HL-60 (cell line): ENCODE measurements at regions not wholly inside any gene's neighbourhood (a gene's known extent, or its start where the extent isn't known, plus 50 kb on each side); places are given as distances from the start of the nearest gene placed in this dataset.

Source experiments
- DNase-seq, 2 experiments: peaks; one replicate each; pipeline ENCODE4 v3.0.0-alpha.2; 2010 to 2020; ENCODE audit warnings: low read depth in 1 of 2, low spot score in 1 of 2
- H3K27ac ChIP-seq: fragments of 250-450 bp; sonication (Bioruptor Pico); replicated peaks from 2 replicates; pipeline ENCODE4 v1.5.1; 2020; ENCODE audit warnings: mild to moderate bottlenecking, moderate library complexity
- H3K27me3 ChIP-seq: fragments of 250-450 bp; sonication (Bioruptor Pico); 2 replicates; pipeline ENCODE4 v1.5.1; 2021; ENCODE audit warnings: mild to moderate bottlenecking, moderate library complexity; ENCODE audit not compliant: insufficient read depth, poor library complexity, severe bottlenecking
- H3K4me3 ChIP-seq: replicated peaks from 2 replicates; pipeline ENCODE4 v1.5.1; 2011; ENCODE audit warnings: mild to moderate bottlenecking, control low read depth, low read length; ENCODE audit not compliant: insufficient read depth
- CTCF ChIP-seq: IDR thresholded peaks from one replicate; pipeline ENCODE4 v1.5.1; 2011; ENCODE audit warnings: low read length, control low read depth, inconsistent platforms; ENCODE audit not compliant: insufficient read depth
- GABPA ChIP-seq: IDR thresholded peaks from 2 replicates; pipeline ENCODE4 v1.6.1; 2012; ENCODE audit warnings: low read depth
- POLR2AphosphoS5 ChIP-seq: IDR thresholded peaks from 2 replicates; pipeline ENCODE4 v1.6.1; 2012; ENCODE audit warnings: low read depth
- REST ChIP-seq: IDR thresholded peaks from 2 replicates; pipeline ENCODE4 v1.6.1; 2012; ENCODE audit warnings: low read depth; ENCODE audit not compliant: insufficient replicate concordance
- SPI1 ChIP-seq: IDR thresholded peaks from 2 replicates; pipeline ENCODE4 v1.6.1; 2012; ENCODE audit warnings: low read depth, mild to moderate bottlenecking, borderline replicate concordance

- Histone ChIP-seq H3K4me3 (no peak overlapping the region), H3K27ac (no peak overlapping the region), H3K27me3 (no peaks in the 10 kb centered on the region)
- DNase-seq, result no peak
- TF ChIP-seq POLR2AphosphoS5, result no peak
- no peak for TF ChIP-seq GABPA
- TF ChIP-seq CTCF, result no peak
- no peak for TF ChIP-seq SPI1
- no peak for TF ChIP-seq REST
These were observed 118.3 kb downstream of the FBXO4 start for GRCh38 chr5:42043400-42043799.

- DNase-seq, result peak; percentile 6 to 43
- H3K27me3 ChIP-seq, result no peaks in the 10 kb centered on the region
- no peak for TF ChIP-seq GABPA
- no peak for TF ChIP-seq SPI1
- peak; percentile 66 for TF ChIP-seq CTCF
- TF ChIP-seq POLR2AphosphoS5, result no peak
- no peak for TF ChIP-seq REST
- no peak overlapping the region for H3K27ac ChIP-seq
- H3K4me3 ChIP-seq, result no peak overlapping the region
These were observed 132.2 kb downstream of the FBXO4 start for GRCh38 chr5:42057254-42057690.

DNA sequence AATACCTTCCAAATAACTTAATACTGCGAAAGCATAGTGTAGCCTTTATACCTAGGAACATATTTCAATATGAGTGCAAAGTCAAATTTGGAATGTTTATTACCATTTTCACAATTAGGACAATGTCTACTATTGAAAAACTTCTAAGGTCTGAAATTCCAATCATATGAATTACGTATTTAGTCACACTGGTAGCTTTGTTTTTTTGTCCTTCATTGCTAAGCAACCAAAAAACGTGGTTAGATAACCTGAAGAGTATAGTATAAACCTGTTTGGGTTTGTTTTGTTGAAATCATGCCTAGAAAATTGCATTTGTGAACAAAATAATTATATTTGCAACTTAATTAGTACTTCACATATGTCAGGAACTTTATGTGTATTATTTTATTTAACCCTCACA lies 134.2 kb downstream of the FBXO4 start:
- TF ChIP-seq GABPA (no peak), SPI1 (no peak), REST (no peak), POLR2AphosphoS5 (no peak), CTCF (no peak)
- H3K4me3 ChIP-seq, result no peak overlapping the region
- no peak overlapping the region for H3K27ac ChIP-seq
- DNase-seq, result no peak
- no peaks in the 10 kb centered on the region for H3K27me3 ChIP-seq
